ENCODE measurements at regions not wholly inside any gene's neighbourhood (a gene's known extent, or its start where the extent isn't known, plus 50 kb on each side); places are given as distances from the start of the nearest gene placed in this dataset.
"Not testable (repeated sequence)": the region's sequence is repeated elsewhere in the genome, so short reads cannot be mapped to it uniquely, and the experiment has no call there.

- DNase-seq: no peak
Measured at GRCh38 chr10:6721964-6722615, 142.0 kb upstream of the PRKCQ start.

DNA sequence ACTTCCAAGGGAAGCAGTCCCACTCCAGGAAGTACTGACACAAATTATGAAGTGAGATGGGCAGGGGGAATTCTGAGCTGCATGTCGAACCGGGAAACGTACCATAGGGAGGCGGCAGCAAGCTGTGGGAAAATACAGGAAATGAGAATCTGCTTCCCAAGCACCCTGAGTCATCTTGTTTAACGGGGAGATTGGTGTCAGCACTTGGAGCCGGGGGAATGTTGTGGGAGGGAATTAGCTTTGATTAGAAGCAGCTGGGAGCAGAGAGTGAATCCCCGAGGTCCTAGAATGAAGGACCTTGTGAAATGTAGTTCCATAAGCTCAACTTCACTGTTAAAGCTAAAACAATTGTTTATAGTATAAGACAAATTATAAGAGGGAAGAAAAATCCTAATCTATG, 141.4 kb upstream of the PRKCQ start:
- no peak for DNase-seq

- no peak for DNase-seq
Measured at GRCh38 chr10:6719561-6719960, 139.5 kb upstream of the PRKCQ start.

- DNase-seq: no peak
Measured at GRCh38 chr10:6718550-6718949, 138.5 kb upstream of the PRKCQ start.

- DNase-seq: no peak
Measured at GRCh38 chr10:6716516-6716915, 136.4 kb upstream of the PRKCQ start.

- no peak for DNase-seq
Measured at GRCh38 chr10:6713716-6714115, 133.6 kb upstream of the PRKCQ start.

GRCh38 chr10:6713120-6713519, 133.0 kb upstream of the PRKCQ start:
- DNase-seq: no peak

DNA sequence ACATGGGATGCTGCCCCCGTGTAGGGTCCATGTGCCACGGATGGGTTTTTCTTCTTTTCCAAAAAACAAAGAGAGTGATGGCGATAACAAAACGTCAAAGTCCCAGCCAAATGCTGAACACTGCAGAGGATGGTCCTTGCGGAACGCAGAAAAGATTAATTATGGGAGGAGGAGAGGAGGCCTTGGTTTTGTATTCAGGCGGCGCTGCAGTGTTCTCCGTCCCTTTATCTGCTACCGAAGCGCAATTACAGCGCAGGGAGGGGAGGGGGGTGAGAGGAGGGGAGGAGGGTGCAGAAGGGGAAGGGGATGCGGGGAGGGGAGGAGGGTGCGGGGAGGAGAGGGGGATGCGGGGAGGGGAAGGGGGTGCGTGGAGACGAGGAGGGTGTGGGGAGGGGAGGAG, 131.8 kb upstream of the PRKCQ start:
- no peak for DNase-seq

- DNase-seq: no peak
Measured at GRCh38 chr10:6711408-6711841, 131.3 kb upstream of the PRKCQ start.

DNA sequence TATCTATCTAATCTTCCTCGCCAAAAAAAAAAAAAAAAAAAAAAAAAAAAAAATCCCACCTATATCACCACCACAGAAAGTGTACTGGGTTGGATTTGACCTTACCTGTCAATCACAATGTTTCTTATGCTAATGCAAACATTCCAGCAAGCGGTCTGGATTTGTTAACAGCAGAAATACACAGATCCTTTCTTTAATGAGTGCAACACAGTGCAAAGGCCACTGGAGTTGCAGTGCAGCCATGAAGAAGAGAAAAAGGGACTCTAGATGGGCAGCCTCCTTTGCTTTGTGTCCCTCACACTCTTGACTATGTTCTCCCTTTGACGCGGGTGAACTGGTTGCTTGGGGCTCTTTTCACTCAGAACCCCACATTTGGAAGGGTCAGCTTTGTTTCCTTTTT, 127.3 kb upstream of the PRKCQ start:
- no peak for DNase-seq

DNA sequence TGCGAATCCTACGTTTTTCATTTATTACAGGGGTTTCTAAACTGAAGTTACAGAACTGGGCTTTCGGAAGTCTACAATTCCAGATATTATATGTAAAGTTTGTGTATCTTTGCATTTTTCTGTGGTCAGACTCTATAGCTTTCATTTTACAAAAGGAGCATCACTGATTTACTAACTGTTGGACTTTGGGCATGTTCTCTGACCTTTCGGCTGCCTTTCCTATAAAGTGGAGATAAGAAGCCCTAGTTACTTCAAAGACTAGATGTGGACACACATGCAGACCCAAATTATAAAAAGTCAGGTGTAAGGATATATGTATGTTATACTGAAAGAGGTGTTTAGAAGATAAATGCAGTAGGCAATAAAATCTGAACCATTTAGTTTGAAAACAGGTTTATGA, 126.6 kb upstream of the PRKCQ start:
- DNase-seq: no peak

GRCh38 chr10:6704896-6705295, 124.8 kb upstream of the PRKCQ start:
- no peak for DNase-seq

DNA sequence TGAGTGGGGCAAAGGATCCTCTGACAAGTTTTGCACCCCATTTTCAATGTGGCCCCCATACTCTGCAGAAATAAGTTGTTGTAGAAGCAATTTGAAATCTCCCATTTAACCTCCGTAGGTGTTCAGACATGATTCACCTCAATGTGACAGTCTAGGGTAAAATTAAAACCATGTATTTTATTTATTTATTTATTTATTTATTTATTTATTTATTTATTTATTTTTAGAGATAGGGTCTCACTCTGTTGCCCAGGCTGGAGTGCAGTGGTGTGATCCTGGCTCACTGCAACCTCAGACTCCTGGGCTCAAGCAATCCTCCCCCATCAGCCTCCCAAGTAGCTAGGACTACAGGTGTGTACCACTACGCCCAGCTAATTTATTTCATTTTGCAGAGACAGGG, 122.8 kb upstream of the PRKCQ start:
- not testable (repeated sequence) for DNase-seq

DNA sequence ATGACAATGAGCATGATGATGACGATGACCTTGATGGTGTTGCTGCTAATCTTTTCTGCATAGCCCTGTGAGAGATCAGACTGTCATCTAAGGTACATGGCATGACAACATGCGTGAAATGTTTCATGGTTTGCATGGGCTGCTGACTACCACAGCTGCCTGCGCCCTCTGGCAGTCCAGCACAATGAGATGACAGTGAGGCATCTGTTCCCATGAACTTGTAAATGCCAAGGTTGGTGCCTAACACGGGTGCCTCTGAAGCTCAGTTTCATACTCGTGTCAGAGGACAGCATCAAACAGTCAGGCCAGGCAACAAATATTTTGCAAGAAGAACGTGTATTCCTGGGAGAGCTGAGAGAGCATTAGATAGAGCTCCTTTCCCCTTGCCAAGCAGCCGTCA, 122.0 kb upstream of the PRKCQ start:
- no peak for DNase-seq

DNA sequence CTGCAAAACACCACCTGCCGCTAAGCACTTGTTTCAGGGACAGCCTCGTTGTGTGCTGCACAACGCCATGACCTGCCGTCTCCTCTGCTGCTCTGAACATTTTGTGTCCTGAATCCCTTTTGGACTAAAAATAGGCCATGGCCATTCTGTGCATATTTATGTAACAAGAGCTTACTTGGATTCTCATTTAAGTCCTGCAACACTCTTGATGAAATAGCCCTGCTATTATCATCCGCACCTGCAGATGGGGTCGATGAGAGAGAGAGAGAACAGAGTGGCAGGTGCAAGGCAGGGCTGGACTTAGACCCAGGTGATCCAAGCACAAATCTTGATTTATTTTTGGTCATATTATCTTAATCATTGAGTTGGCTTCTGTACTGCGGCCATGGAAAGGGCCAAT, 121.2 kb upstream of the PRKCQ start:
- DNase-seq: no peak

- DNase-seq: no peak
Measured at GRCh38 chr10:6700066-6700465, 120.0 kb upstream of the PRKCQ start.

DNA sequence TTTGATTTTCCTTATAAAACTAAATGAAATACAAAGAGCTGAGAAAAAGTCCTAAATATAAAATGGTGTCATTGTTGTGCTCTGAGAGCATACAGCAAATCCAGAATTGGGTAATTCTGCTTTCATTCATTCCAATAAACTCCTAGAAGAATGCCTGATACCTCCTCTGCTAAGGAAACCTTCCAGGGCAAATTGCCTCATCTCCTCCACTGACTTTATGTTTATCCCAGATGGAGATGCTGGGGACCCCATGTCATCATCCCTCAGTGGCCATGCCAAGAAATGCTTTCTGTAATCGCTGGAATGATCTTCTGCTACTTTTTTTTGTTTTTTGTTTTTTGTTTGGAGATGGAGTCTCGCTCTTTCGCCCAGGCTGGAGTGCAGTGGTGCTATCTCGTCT, 119.3 kb upstream of the PRKCQ start:
- no peak for DNase-seq

- DNase-seq: no peak
Measured at GRCh38 chr10:6695519-6695918, 115.4 kb upstream of the PRKCQ start.

DNA sequence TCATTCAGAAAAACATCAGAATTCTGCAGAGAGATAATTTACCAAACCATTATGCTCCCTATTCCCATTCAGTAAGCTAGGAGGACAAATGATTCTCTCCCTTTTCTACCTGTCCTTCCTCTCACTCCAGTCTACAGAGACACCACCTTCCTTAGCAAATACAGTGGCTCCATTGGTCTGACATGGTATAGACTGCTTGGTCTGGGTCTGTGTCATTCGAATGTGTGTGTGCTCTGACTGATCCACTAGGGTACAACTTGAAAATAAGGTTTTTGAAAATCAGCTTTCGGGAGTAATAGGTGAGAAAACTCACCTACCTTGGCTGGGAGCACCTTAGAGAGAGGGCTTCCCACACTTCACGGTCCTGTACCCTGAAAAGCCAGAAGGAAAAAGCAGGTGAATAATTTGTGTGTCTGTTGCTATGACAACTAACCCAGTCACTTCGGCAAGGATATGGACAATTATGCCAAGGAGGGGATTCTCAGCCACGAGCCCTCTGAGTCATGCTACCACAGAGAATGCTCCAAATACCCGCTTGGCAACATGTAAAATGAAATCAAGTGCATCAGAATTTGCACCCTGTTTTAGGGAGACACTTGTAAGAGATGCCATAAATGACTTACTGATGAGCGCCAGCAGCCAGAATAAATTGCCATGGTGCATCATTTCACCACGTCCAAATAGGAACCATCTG, 114.5 kb upstream of the PRKCQ start:
- no peak for DNase-seq

DNA sequence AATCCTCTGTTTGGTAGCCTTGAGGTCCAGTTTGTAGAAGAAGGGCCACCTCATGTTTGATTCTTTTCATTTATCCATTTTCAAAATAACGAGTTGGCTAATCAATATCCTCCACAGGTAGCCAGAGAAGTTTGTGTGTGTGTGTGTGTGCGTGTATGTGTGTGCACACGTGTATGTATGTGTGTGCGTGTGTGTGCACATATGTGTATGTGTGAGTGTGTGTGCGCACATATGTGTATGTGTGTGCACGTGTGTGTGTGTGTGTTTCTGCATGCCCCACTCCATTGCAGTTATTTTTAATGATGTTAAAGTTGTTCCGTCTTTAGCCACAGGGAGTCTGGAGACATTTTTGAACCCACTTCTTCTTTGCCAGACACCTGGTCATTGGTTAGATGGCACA, 112.8 kb upstream of the PRKCQ start:
- DNase-seq: no peak

GRCh38 chr10:6692103-6692502, 112.0 kb upstream of the PRKCQ start:
- DNase-seq: no peak

DNA sequence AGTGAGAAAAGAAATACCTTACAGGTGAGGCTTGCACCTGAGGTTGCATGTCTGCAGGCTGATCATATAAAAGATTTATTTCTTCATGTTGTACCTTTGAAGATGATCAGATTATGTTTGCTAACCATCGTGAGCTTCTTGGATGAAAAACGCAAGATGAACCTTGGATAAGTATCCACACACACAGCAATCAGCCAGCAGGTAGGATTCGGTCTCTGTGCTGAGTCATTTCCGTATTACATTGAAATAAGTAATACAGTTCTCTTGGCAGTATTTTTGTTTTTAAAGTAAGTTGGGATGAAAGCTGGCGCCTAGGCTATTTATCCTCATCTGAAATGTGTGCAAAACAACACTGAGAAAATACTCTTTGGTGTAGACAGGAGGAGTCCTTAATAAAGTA, 109.0 kb upstream of the PRKCQ start:
- DNase-seq: no peak

- DNase-seq: no peak
Measured at GRCh38 chr10:6680735-6681134, 100.7 kb upstream of the PRKCQ start.

- DNase-seq: no peak
Measured at GRCh38 chr10:6678956-6679355, 98.9 kb upstream of the PRKCQ start.

DNA sequence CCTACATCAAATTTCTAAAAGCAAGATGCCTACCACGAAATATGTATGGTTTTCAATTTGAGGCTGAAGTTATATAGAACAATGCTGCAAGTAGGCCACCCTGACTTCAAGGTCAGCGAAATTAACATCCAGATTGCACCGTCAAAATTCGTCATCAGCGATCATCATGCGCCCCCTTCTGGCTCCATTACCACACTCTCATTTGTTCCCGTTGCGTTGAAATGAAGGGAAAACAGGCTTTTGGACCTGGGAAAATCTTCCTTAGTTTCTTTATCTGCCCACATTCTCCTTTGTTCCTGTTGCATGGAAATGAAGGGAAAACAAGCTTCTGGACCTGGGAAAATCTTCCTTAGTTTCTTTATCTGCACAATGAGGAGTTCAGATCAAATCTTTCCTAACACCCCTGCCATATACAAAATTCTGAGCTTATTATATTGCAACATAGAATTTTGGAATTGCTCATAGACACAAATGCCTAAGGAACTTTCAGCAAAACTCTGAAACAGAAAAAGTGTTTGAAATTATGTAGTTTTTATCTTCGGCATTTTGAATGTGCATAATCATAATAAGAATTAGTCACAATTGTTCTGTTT, 98.2 kb upstream of the PRKCQ start:
- peak; percentile 46 to 51 for DNase-seq

All from stimulated activated CD4-positive, alpha-beta T cell treated with anti-CD3 and anti-CD28 coated beads, Interleukin-4, amount 100 ng/mL, for 4 hours (primary cell).